Uterus (tissue), 3 donors: ENCODE measurements at regions not wholly inside any gene's neighbourhood (a gene's known extent, or its start where the extent isn't known, plus 50 kb on each side); places are given as distances from the start of the nearest gene placed in this dataset.

ENCODE experiments used
- DNase-seq, 2 donors: peaks; one replicate each; pipeline ENCODE4 v3.0.0-alpha.2; 2019 to 2020
- H3K27ac ChIP-seq, 2 donors: fragments of 200-600 bp; sonication (generic); 1 replicate in 1 of 2; 2 replicates in 1 of 2; pipeline ENCODE4 v1.5.1; 2016 to 2018
- H3K27me3 ChIP-seq, 2 donors: fragments of 200-600 bp; sonication (generic); one replicate each; pipeline ENCODE4 v1.5.1; 2018 to 2019; ENCODE audit warnings: control low read depth in 1 of 2
- H3K36me3 ChIP-seq, 2 donors: fragments of 200-600 bp; sonication (generic); one replicate each; pipeline ENCODE4 v1.5.1; 2019; ENCODE audit warnings: control low read depth in 1 of 2
- H3K4me1 ChIP-seq, 2 donors: fragments of 200-600 bp; sonication (generic); one replicate each; pipeline ENCODE4 v1.5.1; 2018 to 2019; ENCODE audit warnings: control low read depth in 1 of 2
- H3K4me3 ChIP-seq, 2 donors: fragments of 200-600 bp; sonication (generic); 1 replicate in 1 of 2; 2 replicates in 1 of 2; pipeline ENCODE4 v1.5.1; 2018 to 2019; ENCODE audit warnings: mild to moderate bottlenecking in 1 of 2
- H3K9me3 ChIP-seq, 2 donors: fragments of 200-600 bp; sonication (generic); one replicate each; pipeline ENCODE4 v1.5.1; 2019; ENCODE audit warnings: control low read depth in 1 of 2
- POLR2A ChIP-seq, 2 donors: fragments of 450-650 bp; IDR thresholded peaks; one replicate each; pipeline ENCODE4 v1.6.1; 2016; ENCODE audit warnings: antibody characterized with exemption in 2 of 2, mild to moderate bottlenecking in 1 of 2, moderate library complexity in 1 of 2
- intact Hi-C: fragments of 100-400 bp; cut with DNase I; formaldehyde crosslinking; loops from one replicate; pipeline ENCODE4 v1.15.1; 2023; ENCODE audit warnings: low total_unique reads
- TF ChIP-seq, protein P1 (sequence below), 4 experiments: fragments of 200-600 bp in 2 of 4; fragments of 450-650 bp in 2 of 4; sonication (generic) in 2 of 4; IDR thresholded peaks; one replicate each; pipeline ENCODE4 v1.5.1; 2016 to 2019; ENCODE audit warnings: antibody characterized with exemption in 4 of 4, mild to moderate bottlenecking in 2 of 4, moderate library complexity in 1 of 4
- donor health status: DM: yes; HTN: yes; CAD: no.

- intact Hi-C loops: no loop called here
- H3K4me1 ChIP-seq: no peaks in the 10 kb centered on the region
- H3K27ac ChIP-seq: no peak overlapping the region
- no peaks in the 10 kb centered on the region for H3K9me3 ChIP-seq
- no peaks in the 10 kb centered on the region for H3K27me3 ChIP-seq
- H3K4me3 ChIP-seq: no peak overlapping the region
- DNase-seq: peak; percentile 19 to 25
- TF ChIP-seq, protein P1, sequence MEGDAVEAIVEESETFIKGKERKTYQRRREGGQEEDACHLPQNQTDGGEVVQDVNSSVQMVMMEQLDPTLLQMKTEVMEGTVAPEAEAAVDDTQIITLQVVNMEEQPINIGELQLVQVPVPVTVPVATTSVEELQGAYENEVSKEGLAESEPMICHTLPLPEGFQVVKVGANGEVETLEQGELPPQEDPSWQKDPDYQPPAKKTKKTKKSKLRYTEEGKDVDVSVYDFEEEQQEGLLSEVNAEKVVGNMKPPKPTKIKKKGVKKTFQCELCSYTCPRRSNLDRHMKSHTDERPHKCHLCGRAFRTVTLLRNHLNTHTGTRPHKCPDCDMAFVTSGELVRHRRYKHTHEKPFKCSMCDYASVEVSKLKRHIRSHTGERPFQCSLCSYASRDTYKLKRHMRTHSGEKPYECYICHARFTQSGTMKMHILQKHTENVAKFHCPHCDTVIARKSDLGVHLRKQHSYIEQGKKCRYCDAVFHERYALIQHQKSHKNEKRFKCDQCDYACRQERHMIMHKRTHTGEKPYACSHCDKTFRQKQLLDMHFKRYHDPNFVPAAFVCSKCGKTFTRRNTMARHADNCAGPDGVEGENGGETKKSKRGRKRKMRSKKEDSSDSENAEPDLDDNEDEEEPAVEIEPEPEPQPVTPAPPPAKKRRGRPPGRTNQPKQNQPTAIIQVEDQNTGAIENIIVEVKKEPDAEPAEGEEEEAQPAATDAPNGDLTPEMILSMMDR (IDR thresholded peaks at IDR 0.05): no peak
- TF ChIP-seq POLR2A (IDR thresholded peaks at IDR 0.05): no peak
- H3K36me3 ChIP-seq: no peaks in the 10 kb centered on the region
Observed at GRCh38 chr3:194536871-194537637, 50.3 kb upstream of the ATP13A3 start.
